ENCODE measurements at regions not wholly inside any gene's neighbourhood (a gene's known extent, or its start where the extent isn't known, plus 50 kb on each side); places are given as distances from the start of the nearest gene placed in this dataset.

DNA sequence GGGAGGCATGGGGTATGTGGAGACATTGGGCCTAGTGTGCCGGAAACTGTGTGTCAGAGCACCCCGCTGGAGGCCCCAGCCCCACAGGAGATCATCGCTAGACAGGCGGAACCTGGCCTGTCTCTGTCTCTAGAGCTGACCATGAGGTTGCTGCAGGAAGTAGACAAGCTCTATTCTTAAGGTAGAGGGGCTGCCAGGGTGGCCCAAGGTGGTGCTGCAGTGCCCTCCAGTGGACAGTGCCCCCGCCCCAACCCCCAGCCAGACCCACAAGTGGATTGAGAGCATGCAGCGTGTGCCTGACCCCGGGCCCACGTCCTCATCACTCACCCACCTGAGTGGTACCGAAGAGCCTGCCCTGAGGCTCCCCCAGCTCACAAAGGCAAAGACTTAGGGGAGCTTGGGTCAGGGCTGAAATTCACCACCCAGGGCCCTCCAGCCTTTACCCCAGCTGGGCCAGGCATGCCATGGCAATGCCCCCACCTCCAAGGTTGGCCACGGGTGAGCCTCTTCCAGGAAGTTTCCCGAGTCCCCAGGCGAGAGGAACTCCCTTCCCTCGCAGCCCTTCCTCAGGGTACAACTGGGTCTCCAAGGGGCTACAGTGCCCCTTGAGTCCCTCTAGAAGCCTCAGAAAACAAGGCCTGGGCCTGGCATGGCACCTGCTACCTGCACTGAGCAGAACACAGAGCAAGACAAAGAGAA, 155.0 kb downstream of the TTC32 start:
- DNase-seq, result no peak

DNA sequence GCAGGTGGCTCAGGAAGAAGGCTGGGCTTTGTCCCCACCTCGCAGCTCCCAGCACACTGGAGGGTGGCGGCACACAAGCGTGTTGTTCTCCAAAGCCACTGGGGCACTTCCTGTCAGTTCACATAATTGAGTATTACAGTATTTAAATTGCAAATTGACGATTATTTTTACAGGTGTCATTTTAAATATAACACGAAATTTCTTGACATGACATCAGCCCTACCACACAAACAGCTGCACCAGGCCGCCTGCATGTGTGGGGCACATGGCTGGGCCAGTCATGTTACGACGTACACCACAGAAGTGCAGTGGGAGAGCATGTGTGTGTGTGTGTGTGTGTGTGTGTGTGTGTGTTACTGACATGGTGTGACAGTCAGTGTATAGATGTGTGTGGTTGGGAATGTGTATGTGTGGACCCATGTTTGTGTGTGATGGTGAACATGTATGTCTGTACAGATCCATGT, 155.6 kb downstream of the TTC32 start:
- DNase-seq, result no peak

DNA sequence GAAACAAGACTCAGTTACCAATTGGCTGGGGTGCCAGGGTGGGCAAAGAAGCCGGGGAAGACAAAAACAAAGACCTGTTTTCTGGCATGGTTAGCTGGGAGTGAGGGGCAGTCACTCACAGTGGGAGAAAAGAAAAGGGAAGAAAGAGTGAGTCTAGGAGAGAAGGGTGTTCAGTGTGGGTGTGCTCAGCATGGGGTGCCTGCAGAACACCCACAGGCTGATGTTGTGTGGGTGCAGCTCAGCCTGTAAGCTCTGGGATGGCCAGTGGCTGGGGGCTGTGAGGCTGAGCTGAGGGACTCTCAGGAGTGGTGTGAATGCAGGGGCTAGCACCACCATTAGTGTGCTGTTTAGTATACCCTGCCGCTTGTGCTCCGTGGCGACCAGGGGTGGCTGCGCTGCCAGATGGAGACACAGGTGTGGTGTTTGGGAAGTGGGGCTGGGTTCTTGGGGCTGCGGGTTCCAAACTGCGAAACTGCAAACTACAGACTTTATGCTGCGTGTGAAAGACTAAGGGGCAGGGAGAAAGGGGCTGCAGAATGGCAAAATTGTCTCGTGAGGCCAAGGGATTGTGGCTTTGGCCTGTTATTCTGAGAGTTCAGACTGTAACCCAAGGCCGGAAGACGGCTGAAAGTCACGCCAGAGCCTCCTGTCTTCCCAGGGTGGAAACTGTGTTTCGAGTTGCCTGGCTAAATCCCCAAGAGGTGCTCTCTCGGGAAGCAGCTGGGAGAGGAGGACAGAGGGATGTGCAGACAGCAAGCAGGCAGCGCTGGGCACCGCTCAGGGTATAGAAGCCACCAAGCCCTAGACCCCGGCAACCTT, 156.3 kb downstream of the TTC32 start:
- DNase-seq, result no peak

DNA sequence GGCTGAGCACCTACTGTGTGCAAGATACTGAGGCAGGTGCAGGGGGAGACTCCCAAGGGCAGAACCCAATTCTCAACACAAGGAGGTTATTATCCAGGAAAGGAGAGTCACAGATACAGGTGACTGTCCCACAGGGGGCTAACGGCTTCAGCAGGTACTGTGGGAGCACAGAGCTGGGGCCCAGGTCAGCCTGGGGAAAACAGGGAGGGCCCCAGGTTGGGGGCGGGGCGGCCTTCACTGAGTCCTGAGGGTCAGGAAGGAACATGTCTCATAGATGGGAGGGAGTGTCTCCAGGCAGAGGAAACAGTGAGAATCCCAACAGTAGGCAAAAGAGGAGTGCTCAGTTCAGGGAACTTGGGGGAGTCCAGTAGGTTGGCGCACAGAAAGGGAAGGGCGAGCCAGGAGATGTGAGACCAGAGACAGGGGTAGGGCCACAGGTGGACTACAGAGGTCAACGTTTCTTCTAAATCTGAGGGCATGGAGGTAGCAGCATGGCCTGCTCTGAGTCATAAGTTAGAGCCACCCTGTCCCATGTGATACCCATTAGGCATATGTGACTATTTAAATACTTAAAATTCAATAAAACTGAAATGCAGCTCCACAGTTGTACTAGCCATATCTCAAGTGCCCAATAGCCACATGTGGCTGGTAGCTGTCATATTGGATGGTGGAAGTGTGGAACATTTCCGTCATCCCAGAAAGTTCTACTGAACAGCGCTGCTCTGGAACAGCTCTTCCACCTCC, 157.2 kb downstream of the TTC32 start:
- DNase-seq, result no peak

DNA sequence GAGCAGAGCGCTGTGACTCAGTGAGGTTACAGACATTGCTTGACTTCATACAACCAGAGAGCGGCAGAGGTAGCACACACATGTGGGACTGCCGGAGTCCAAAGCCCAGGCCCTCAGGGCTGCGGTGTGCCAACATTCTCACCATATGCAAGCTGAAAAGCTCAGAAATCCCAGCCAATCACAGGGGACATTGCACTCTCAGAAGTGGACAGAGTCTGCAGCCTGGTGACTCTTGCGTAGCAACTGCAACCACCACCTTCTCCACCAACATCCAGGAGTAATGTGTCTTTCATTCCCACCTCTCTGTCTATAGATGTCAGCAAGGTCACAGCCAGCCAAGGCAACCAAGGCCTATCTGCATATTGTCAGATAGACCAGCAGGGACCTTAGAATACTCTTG, 158.1 kb downstream of the TTC32 start:
- DNase-seq, result no peak

DNA sequence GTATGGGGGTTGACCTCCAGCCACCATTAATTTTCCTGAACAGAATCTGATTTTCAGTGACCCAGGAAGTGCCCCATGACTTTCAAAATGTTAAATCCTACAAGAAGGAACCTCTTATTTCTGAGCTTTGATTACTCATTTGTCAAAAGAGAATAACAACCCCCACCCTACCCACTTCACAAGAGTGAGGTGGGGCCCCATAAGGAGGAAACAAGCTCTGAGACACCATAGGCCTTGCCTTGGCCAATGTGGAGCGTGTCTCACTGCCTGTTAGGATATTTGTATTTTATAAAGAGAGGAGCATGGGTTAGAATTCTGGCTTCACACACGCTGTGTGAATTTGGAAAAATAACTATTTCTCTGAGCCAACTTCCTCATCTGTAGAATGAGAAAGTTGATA, 158.9 kb downstream of the TTC32 start:
- DNase-seq, result no peak

DNA sequence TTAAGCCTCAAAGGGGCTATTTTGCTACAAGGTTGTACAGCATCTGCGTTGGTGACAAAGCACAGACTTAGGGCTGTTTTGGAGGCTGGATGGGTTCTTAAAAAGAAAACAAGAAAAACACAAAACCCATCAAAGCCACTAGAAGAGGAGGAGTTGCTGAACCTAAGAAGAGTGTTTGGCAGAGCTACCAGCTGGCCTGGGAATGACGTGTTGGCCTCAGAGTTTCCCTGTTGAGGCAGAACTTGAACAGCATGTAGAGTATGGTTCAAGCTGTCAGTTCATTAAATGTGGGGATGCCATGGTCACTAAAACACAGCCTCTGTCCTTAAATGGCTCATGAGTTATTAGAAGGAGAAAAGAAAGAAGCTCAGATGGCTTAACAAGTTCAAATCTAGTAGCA, 162.5 kb downstream of the TTC32 start:
- DNase-seq, result no peak

DNA sequence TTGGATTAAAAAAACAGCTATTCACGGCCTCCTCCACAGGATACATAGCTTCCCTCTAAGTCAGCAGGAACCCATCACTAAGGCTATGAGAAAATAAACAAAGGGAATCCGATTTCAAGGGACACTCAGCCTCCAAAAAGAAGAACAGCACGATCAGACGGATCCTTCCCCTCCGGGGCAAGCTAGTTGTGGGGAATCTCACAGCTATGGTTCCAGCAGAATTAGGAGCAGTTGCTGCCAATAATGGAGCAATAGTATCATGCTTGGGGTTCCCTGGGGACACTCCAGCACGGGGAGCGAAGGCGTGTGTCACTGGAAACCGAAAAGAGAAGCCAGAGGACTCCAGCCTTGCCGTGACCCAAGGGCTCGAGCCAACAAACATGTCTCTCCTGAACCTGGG, 163.1 kb downstream of the TTC32 start:
- DNase-seq, result no peak

DNA sequence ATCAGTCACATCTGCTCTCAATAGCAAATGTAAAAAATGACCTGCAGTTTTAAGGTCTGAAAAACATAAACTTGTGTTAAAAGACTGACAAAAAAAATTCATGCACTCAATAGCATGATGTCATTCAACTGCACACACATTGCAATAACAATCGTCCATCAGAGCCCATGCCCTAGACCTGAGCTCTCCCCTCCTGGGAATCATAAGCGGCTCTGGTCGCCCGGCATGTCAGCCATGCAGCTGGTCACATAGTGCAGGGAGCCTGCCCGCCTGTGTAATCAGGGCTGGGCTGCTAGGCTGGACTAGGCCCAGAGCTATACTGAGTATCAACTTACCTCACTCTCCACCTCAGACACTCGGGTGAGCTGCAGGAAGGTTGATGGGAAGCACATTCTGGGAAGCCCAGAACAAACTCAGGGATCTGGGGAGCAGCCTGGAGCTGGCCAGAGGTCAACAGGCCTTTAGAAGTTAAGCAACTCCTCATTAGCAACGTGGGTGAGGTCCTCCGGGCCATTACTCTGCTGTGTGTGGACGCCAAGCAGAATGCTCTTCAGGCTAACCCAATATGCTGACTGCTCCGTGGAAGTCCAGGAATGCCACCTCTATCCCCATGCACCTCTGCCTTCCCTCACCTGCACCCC, 165.5 kb downstream of the TTC32 start:
- no peak for DNase-seq

DNA sequence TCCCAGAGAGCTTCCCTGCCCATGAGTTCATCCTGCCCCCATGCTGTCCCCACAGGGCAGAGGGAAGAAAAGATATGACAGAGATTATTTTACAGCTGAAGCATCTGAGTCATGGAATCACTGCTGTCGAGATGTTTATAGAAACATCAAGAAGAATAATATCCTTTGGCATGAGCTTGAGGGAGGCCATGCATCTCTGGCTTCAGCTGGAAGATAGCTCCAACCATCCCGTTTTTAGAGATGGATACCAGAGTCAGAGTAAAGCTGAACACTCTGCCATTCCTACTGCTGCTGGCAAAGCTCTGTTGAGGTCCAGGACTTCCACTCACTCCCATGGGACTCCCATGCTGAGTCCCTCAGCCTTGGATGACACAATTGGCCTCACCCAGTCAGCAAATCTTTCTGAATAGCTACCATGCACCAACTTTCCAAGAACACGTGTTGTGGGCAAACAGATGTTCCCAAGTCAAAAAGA, 167.8 kb downstream of the TTC32 start:
- no peak for DNase-seq

DNA sequence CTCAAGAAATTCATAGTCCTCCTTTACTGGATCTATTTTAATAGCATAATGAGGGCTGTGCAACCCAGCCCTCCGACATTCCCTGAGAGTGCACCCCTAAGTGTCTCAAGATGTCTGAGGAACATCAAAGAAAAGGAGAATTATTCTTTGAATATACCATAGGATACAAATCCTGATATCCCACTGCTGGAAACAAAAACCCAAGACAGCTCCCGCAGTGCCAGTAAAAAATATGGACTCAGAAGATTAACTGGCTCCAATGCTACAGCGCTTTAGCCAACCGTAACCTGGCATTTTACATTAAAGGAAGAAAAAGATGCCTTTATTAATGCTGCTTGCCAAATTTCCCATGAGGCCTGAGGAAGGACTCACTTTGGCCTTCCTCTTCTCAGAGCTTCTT, 168.4 kb downstream of the TTC32 start:
- no peak for DNase-seq

DNA sequence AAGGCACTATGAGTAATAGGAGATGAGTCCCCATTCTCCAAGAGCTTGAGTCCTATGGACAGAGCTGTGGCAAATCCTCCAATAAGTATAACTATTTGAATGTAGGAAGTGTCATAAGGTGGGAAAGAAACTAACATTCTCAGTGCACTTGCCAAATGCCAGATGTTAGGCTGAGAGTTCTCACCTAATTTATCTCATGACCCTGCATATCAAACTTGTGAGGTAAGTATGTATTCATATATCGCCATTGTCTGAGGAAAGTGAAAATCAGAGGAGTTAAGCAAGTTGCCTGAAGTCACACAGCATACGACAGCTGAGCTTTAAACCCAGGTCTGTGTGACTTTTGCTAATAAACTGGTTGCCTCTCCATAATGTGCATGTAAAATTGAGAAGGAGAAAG, 169.5 kb downstream of the TTC32 start:
- DNase-seq, result no peak

DNA sequence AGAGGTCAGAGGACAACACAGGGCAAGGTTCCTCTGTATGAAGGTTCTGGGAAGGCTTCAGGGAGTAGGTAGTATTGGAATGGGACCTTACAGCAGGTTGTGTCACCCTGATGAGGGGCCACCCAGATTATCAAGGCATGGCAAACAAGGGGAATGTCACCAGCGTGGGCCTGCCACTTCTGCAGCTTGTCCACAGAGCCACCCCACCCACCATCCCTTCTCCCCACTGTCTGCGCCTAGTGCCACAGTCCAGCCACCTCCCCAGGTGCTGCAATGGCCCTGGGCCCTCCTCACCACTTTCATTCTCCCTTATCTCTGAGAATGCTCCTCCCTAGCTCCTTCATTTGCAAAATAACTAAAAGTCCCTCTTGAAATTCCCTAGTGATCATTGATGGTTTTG, 170.3 kb downstream of the TTC32 start:
- DNase-seq, result no peak

DNA sequence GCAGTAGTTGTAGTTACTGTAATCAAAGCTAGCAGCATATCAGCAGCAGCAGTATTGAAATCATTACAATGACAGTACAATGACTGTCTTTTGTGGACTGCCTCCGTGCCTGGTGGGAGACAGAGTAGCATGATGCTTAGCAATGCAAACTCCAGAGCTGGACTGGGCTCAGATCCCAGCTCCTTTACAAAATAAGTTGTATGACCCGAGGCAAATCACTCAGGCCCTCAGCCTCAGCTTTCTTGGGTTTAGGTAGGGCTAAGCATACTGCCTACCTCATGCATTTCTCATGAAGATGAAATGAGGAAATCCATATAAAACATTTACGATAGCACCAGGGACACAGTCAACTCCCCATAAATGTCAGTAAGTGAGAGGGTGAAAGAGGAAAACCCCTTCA, 170.7 kb downstream of the TTC32 start:
- no peak for DNase-seq

DNA sequence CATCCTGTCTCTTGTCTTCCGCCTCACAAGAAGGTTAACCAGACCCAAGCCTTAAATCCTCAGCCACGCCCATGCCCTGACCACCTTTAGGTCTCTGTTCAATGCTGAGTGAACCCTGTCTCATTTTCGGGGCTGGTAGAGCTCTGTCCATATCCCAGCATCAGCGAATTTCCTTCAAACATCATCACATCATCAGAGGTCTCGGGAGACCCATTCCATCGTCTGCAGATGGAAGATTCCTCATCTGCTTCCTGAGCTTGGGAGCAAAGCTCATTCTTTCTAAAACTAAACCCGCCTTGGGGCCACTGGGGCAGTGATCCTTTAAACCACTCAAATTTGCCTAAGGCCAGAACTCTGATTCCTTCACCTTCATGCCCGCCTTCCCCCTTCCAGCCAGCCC, 173.7 kb downstream of the TTC32 start:
- DNase-seq, result no peak

DNA sequence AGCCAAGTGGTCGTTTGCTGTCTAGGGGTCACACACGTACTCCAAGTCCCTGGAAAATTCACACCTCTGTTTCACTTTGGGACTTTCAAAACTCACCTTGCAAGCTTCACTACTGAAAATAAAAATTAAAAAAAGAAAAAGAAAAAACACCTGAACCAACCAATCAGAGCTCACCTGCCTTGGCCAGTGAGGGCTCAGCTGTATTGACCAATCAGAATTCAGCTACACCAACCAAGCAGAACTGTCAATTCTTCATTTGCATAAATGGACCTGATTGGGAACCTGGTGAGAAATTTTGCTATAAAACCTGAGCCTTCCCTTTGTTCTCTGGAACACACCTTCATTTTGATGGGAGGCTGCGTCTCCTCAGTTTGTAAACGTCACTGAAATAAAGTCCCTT, 176.4 kb downstream of the TTC32 start:
- no peak for DNase-seq

DNA sequence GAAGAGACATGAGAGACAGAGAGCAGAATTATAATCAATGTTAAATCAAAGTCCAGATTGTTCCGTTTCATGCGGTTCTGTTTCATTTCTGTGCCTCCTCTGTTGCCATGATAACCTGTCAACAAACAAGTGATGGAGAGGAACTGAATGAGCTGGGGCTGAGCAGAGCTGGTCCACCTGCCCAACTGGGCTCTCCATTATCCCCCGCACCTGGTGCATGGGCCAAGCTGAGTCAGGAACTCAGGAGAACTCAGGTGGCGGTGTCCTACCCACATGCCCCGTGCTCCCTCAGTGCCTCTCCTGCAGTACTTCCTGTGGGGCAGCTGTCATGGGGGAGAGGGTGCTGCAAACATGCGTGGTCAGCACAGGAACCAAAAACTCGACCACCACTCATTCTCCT, 178.8 kb downstream of the TTC32 start:
- DNase-seq, result no peak

DNA sequence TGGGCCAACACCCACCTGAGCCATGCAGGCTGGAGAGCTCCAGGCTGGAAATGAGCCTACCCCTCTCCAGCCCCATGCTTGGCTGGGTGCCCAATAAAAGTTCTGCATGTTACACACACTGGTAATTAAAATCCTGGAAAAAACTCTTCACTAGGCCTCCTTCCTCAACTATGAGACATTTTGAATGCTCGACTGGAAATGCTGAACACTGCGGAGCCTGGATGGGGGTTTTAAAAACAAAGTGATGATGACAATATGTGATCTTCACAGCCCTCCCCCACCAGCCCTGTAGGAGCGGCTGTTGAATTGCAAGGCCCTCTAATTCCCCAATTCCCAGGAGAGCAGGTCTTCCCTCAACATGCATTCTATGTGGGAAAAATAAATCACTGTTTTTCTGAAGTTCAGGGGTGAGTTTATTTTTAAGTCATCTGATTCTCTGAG, 179.2 kb downstream of the TTC32 start:
- no peak for DNase-seq

DNA sequence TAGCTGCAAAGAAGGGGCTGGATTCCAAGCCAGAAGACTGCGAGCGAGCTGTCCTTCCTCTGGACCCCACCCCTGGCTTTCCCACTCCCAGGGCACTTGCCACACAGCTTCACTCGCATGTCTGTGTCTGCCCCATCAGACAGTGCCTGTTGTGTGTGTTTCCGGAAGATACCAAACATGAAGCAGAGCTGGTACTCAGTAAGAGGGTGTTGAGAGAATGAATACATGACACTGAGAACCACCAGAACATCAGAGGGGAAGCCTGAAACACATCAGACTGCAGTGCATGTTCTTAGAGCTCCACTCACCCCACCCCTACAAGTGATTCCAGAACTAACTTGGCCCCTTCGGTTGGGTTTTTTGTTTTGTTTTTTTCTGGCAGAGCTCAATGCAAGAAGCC, 181.5 kb downstream of the TTC32 start:
- DNase-seq, result no peak

DNA sequence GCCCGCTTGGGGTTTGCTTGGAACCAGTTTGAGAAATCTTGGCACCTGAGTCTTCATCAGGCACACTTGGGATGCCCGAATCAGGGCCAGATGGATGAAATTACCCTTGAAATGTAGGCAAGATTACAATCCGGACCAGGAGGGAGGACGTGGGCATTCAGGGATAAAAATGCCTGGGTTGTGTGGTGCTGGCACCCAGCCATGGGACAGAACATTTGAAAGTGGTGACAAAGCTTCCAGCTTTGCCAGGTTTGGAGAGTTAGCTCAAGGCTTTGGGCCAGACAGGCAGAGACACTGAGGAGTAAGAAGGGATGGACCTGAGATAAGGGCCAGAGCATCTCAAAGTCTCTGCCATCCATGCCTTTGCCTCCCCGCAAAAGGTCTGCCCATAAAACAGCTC, 182.2 kb downstream of the TTC32 start:
- DNase-seq, result no peak

DNA sequence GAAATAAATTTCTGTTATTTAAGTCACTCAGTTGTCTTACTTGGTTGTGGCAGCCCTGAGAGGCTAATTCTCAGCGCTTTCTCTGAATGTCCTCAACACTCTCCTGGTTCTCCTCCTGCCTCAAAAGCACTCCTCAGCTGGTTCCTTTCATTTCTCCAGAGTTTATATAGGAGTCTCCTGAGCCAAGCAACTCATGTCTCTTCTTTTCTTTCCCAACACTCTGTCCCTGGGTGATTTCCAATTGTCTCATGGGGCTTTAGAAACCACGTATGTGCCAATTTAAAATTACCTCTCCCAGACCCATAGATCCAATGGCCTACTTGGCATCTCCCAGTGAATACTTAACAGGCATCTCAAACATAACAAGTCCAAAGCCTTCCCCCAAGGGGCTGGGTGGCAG, 184.3 kb downstream of the TTC32 start:
- no peak for DNase-seq

DNA sequence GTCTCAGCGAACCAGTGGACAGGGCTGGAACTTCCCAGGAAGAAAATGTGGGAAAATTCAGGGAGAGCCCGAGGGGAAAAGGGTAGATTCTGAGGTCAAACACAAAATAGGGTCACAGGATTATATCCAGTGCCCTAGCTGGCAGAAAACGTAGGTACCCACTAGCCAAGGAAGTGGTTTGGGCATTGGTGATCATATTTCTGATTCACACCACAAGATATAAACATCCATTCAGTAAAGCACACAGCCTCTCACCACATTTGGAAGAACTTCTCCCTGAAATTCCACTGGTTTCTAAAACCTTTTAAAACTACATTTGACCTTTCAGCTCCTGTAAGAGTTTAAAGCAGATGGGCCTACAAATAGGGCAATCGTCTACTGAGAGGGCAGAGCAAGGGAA, 186.9 kb downstream of the TTC32 start:
- DNase-seq, result no peak

DNA sequence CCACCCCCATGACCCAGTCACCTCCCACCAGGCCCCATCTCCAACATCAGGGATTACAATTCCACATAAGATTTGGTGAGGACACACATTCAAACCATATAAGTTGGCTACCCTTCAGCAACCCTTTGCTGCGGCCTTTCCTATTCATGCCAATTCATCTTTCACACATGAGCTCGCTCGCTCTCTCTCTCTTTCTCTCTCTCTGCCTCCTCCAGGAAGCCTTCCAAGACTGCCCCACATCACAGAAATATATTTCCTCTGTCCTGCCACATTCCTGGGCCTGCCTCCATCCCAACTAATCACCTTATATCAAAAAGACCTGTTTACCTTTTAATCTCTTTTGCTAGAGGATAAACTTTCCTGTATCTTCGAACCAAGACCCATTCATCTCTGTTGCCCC, 188.9 kb downstream of the TTC32 start:
- no peak for DNase-seq

Data from suppressor macrophage (primary cell).